HEK293T (cell line): ENCODE measurements at regions not wholly inside any gene's neighbourhood (a gene's known extent, or its start where the extent isn't known, plus 50 kb on each side); places are given as distances from the start of the nearest gene placed in this dataset.

Source experiments
- BHLHE40 ChIP-seq: fragments of 450-650 bp; IDR thresholded peaks from 2 replicates; pipeline ENCODE4 v1.6.1; 2016; ENCODE audit warnings: mild to moderate bottlenecking, moderate library complexity, borderline replicate concordance
- FOXK2 ChIP-seq: fragments of 450-650 bp; IDR thresholded peaks from 2 replicates; pipeline ENCODE4 v1.6.1; 2016; ENCODE audit warnings: mild to moderate bottlenecking
- L3MBTL2 ChIP-seq: fragments of 450-650 bp; conservative IDR thresholded peaks from 2 replicates; pipeline ENCODE4 v1.6.1; 2016; ENCODE audit warnings: mild to moderate bottlenecking
- SP1 ChIP-seq: fragments of 450-650 bp; IDR thresholded peaks from 2 replicates; pipeline ENCODE4 v1.6.1; 2017
- SUZ12 ChIP-seq: fragments of 450-650 bp; IDR thresholded peaks from 2 replicates; pipeline ENCODE4 v1.6.1; 2016; ENCODE audit warnings: mild to moderate bottlenecking
- ZNF384 ChIP-seq: fragments of 450-650 bp; IDR thresholded peaks from 2 replicates; pipeline ENCODE4 v1.6.1; 2016
- TF ChIP-seq, protein P1 (sequence below): fragments of 450-650 bp; IDR thresholded peaks from 2 replicates; pipeline ENCODE4 v1.6.1; 2016

DNA sequence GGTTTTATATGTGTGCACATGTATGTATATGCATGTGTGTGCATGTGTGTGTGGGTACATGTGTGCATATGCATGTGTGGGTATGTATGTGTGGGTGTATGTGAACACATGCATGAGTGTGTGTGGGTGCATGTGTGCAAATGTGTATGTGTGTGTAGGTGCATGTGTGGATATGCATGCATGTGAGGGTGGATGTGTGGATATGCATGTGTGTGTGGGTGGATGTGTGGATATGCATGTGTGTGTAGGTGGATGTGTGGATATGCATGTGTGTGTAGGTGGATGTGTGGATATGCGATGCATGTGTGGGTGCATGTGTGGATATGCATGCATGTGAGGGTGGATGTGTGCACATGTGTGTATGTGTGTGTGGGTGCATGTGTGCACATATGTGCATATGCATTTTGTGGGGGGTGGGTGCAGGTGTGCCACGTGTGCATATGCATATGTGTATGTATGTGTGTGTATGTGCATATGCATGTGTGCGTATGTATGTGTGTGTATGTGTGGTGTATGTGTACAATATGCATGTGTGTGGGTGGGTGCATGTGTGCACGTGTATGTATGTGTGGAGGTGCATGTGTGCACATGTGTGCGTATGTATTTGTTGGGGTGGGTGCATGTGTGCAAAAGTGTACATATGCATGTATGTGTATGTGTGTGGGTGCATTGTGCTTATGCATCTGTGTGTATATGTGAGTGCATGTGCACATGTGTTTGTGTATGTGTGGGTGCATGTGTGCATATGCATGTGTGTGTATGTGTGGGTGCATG lies 144.2 kb downstream of the GAS1 start:
- no peak for TF ChIP-seq L3MBTL2
- TF ChIP-seq SP1, result no peak
- no peak for TF ChIP-seq ZNF384
- TF ChIP-seq BHLHE40, result no peak
- TF ChIP-seq, protein P1, sequence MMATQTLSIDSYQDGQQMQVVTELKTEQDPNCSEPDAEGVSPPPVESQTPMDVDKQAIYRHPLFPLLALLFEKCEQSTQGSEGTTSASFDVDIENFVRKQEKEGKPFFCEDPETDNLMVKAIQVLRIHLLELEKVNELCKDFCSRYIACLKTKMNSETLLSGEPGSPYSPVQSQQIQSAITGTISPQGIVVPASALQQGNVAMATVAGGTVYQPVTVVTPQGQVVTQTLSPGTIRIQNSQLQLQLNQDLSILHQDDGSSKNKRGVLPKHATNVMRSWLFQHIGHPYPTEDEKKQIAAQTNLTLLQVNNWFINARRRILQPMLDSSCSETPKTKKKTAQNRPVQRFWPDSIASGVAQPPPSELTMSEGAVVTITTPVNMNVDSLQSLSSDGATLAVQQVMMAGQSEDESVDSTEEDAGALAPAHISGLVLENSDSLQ, result no peak
- TF ChIP-seq FOXK2, result no peak
- TF ChIP-seq SUZ12, result no peak
